Caco-2 (cell line): ENCODE measurements at regions not wholly inside any gene's neighbourhood (a gene's known extent, or its start where the extent isn't known, plus 50 kb on each side); places are given as distances from the start of the nearest gene placed in this dataset.

Source experiments
- BruUV-seq: library from RNA; stranded (reverse); fragments of 400-500 nt; replicated peaks from 2 replicates; lab custom pipeline; 2021; lab: Mats Ljungman, UMichigan
- CTCF ChIA-PET: fragments of 300-600 bp; sonication (Branson Sonifier 250); formaldehyde crosslinking; loops from one replicate; lab custom pipeline; 2022; ENCODE audit warnings: antibody characterized with exemption; lab: Charles Lee
- POLR2A ChIA-PET: fragments of 300-600 bp; sonication (Branson Sonifier 250); formaldehyde crosslinking; loops from one replicate; lab custom pipeline; 2022; ENCODE audit warnings: antibody characterized with exemption; lab: Charles Lee
- DNase-seq, 2 experiments: peaks; one replicate each; pipeline versions ENCODE4 v3.0.0 to v3.0.0-alpha.2; 2020 to 2022
- H3K27me3 ChIP-seq: replicated peaks from 2 replicates; pipeline ENCODE4 v1.6.0; 2011; ENCODE audit warnings: low read length; ENCODE audit not compliant: control insufficient read depth, insufficient read depth
- H3K36me3 ChIP-seq: 2 replicates; pipeline ENCODE4 v1.5.1; 2011; ENCODE audit warnings: low read length; ENCODE audit not compliant: control insufficient read depth, insufficient read depth
- H3K4me1 ChIP-seq: fragments of 250-450 bp; sonication (Bioruptor Pico); 2 replicates; pipeline ENCODE4 v1.5.1; 2020; ENCODE audit warnings: mild to moderate bottlenecking
- H3K4me3 ChIP-seq: 2 replicates; pipeline ENCODE4 v1.5.1; 2011; ENCODE audit warnings: low read depth, mild to moderate bottlenecking, control low read depth, low read length
- H3K9me3 ChIP-seq: fragments of 250-450 bp; sonication (Bioruptor Pico); 2 replicates; pipeline ENCODE4 v1.5.1; 2020; ENCODE audit warnings: mild to moderate bottlenecking, moderate library complexity
- H3K27ac Mint-ChIP-seq: one replicate; pipeline ENCODE4 v1.8.0; 2022; ENCODE audit warnings: mixed read lengths; ENCODE audit not compliant: unreplicated experiment
- H3K27me3 Mint-ChIP-seq: one replicate; pipeline ENCODE4 v1.8.0; 2022; ENCODE audit warnings: mixed read lengths; ENCODE audit not compliant: insufficient read depth, unreplicated experiment
- H3K36me3 Mint-ChIP-seq: one replicate; pipeline ENCODE4 v1.8.0; 2022; ENCODE audit warnings: mild to moderate bottlenecking, mixed read lengths; ENCODE audit not compliant: insufficient read depth, unreplicated experiment
- H3K4me1 Mint-ChIP-seq: one replicate; pipeline ENCODE4 v1.8.0; 2022; ENCODE audit warnings: low read depth, mixed read lengths; ENCODE audit not compliant: unreplicated experiment
- H3K4me3 Mint-ChIP-seq: one replicate; pipeline ENCODE4 v1.8.0; 2022; ENCODE audit warnings: mild to moderate bottlenecking, moderate library complexity, mixed read lengths; ENCODE audit not compliant: unreplicated experiment
- H3K9me3 Mint-ChIP-seq: one replicate; pipeline ENCODE4 v1.8.0; 2022; ENCODE audit warnings: mixed read lengths; ENCODE audit not compliant: unreplicated experiment
- intact Hi-C: fragments of 100-400 bp; cut with micrococcal nuclease; formaldehyde crosslinking; loops from one replicate; pipeline ENCODE4 v1.10.0; 2022; ENCODE audit not compliant: unreplicated experiment
- TF ChIP-seq, protein P1 (sequence below), 2 experiments: fragments of 200-600 bp in 1 of 2; IDR thresholded peaks; 1 replicate in 1 of 2; 2 replicates in 1 of 2; pipeline versions ENCODE4 v1.5.1 to v1.8.0; 2011 to 2022; ENCODE audit warnings: antibody characterized with exemption in 1 of 2, control low read depth in 1 of 2, inconsistent platforms in 1 of 2, low read depth in 1 of 2, low read length in 1 of 2, mild to moderate bottlenecking in 1 of 2, moderate library complexity in 1 of 2; ENCODE audit not compliant: insufficient read depth in 1 of 2, severe bottlenecking in 1 of 2, unreplicated experiment in 1 of 2

DNA sequence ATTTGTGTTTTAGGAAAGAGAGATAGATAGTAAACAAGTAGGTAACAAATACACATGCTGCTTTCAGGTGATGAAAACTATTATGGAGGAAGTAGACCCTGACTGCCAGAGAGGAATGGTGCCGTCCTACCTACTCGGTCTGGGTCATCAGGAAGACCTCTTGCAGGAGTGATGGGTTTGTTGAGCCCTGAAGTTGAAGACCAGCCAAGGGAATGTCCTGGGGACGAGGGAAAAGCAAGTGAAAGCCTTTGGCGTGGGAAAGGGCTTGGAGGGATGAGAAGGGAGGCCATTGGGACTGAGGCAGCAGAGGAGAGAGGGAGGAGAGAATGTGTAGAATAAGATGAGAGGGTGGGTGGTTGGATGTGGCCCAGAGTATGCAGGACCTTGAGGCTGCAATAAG is 379.5 kb upstream of the USP24 start:
- no peaks in the 10 kb centered on the region for H3K4me1 Mint-ChIP-seq
- H3K27me3 Mint-ChIP-seq: no peaks in the 10 kb centered on the region
- H3K36me3 Mint-ChIP-seq: no peaks in the 10 kb centered on the region
- H3K27ac Mint-ChIP-seq: no peak overlapping the region
- Histone ChIP-seq H3K9me3 (no peaks in the 10 kb centered on the region), H3K36me3 (no peaks in the 10 kb centered on the region), H3K27me3 (no peaks in the 10 kb centered on the region), H3K4me3 (no peak overlapping the region), H3K4me1 (no peaks in the 10 kb centered on the region)
- DNase-seq: no peak
- BruUV-seq: no TSS peak
- H3K9me3 Mint-ChIP-seq: peaks cover 10% of the 10 kb centered on the region
- intact Hi-C loops: no loop called here
- ChIA-PET POLR2A (no interaction called here), CTCF (no interaction called here)
- TF ChIP-seq, protein P1, sequence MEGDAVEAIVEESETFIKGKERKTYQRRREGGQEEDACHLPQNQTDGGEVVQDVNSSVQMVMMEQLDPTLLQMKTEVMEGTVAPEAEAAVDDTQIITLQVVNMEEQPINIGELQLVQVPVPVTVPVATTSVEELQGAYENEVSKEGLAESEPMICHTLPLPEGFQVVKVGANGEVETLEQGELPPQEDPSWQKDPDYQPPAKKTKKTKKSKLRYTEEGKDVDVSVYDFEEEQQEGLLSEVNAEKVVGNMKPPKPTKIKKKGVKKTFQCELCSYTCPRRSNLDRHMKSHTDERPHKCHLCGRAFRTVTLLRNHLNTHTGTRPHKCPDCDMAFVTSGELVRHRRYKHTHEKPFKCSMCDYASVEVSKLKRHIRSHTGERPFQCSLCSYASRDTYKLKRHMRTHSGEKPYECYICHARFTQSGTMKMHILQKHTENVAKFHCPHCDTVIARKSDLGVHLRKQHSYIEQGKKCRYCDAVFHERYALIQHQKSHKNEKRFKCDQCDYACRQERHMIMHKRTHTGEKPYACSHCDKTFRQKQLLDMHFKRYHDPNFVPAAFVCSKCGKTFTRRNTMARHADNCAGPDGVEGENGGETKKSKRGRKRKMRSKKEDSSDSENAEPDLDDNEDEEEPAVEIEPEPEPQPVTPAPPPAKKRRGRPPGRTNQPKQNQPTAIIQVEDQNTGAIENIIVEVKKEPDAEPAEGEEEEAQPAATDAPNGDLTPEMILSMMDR (IDR thresholded peaks at IDR 0.05; ENCODE audit: insufficient read depth in 1 of 2, low read depth in 1 of 2, low read length in 1 of 2, severe bottlenecking in 1 of 2, unreplicated experiment in 1 of 2): no peak
- no peak overlapping the region for H3K4me3 Mint-ChIP-seq

DNA sequence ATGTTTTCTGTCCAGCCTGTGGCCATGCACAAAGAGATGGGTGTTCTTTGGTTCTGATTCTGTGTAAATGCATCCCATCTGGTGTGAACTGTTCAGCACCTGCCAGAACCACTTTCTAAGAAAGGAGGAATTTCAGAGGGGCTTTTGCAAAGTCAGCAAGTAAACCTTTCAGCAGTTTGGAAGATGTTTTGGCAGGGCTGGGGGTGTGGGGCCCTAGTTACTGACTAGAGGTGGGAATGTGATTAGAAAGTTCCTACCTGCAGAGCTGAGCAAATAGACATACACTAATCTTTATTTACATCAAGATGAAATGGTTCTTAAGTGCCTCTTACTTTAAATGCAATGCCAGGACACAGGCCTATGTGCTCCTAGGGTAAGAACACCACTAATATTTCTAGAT is 378.1 kb upstream of the USP24 start:
- H3K4me3 Mint-ChIP-seq: no peak overlapping the region
- TF ChIP-seq, protein P1 (IDR thresholded peaks at IDR 0.05; ENCODE audit: insufficient read depth in 1 of 2, low read depth in 1 of 2, low read length in 1 of 2, severe bottlenecking in 1 of 2, unreplicated experiment in 1 of 2): no peak
- H3K9me3 Mint-ChIP-seq: peaks cover 10% of the 10 kb centered on the region
- H3K27me3 Mint-ChIP-seq: no peaks in the 10 kb centered on the region
- H3K27ac Mint-ChIP-seq: no peak overlapping the region
- no peaks in the 10 kb centered on the region for H3K9me3 ChIP-seq
- ChIA-PET CTCF (no interaction called here), POLR2A (no interaction called here)
- H3K4me1 ChIP-seq: no peaks in the 10 kb centered on the region
- no peaks in the 10 kb centered on the region for H3K36me3 ChIP-seq
- no peaks in the 10 kb centered on the region for H3K27me3 ChIP-seq
- DNase-seq: no peak
- no TSS peak for BruUV-seq
- intact Hi-C loops: no loop called here
- no peaks in the 10 kb centered on the region for H3K36me3 Mint-ChIP-seq
- no peaks in the 10 kb centered on the region for H3K4me1 Mint-ChIP-seq
- no peak overlapping the region for H3K4me3 ChIP-seq

DNA sequence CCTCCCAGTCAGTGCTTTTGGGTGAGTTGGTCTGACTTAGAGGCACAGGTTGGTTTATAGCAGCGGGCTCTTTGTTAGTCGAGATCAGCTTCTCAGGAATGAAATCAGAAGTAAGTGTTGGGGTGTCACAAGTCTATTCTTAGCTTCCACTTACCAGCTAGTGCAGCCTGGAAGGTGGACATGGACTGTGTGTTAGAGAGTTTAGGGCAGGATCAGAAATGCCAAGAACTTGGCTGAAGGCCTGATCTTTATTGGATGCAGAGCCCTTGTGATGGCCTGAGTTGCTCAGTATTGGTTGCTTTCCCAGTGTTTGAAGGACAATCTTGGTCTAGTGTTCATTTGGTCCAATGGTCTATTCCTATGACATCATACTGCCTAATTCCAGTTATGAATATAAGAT is 377.0 kb upstream of the USP24 start:
- DNase-seq: no peak
- no TSS peak for BruUV-seq
- no peaks in the 10 kb centered on the region for H3K27me3 ChIP-seq
- H3K9me3 ChIP-seq: no peaks in the 10 kb centered on the region
- TF ChIP-seq, protein P1 (IDR thresholded peaks at IDR 0.05; ENCODE audit: insufficient read depth in 1 of 2, low read depth in 1 of 2, low read length in 1 of 2, severe bottlenecking in 1 of 2, unreplicated experiment in 1 of 2): no peak
- Mint-ChIP-seq H3K9me3 (peaks cover 3% of the 10 kb centered on the region), H3K27ac (no peak overlapping the region), H3K4me1 (no peaks in the 10 kb centered on the region), H3K36me3 (no peaks in the 10 kb centered on the region), H3K27me3 (no peaks in the 10 kb centered on the region), H3K4me3 (no peak overlapping the region)
- POLR2A ChIA-PET: no interaction called here
- intact Hi-C loops: no loop called here
- H3K36me3 ChIP-seq: no peaks in the 10 kb centered on the region
- CTCF ChIA-PET: no interaction called here
- H3K4me3 ChIP-seq: no peak overlapping the region
- H3K4me1 ChIP-seq: no peaks in the 10 kb centered on the region
